ENCODE measurements at regions not wholly inside any gene's neighbourhood (a gene's known extent, or its start where the extent isn't known, plus 50 kb on each side); places are given as distances from the start of the nearest gene placed in this dataset.

GRCh38 chr5:22970956-22971618 lies 117.9 kb upstream of the CDH12 start:
- no peak overlapping the region for H3K4me3 ChIP-seq (ENCODE audit: low read depth, low read length)
- DNase-seq (ENCODE audit: low read depth), result no peak
- no peak for TF ChIP-seq CTCF (IDR thresholded peaks at IDR 0.05; ENCODE audit: insufficient read depth, low read depth, low read length)

- H3K4me3 ChIP-seq (ENCODE audit: low read depth, low read length), result no peak overlapping the region
- no peak for DNase-seq (ENCODE audit: low read depth)
- no peak for TF ChIP-seq CTCF (IDR thresholded peaks at IDR 0.05; ENCODE audit: insufficient read depth, low read depth, low read length)
Observed at GRCh38 chr5:22970491-22970890, 117.3 kb upstream of the CDH12 start.

GRCh38 chr5:22968386-22968785 lies 115.2 kb upstream of the CDH12 start:
- no peak overlapping the region for H3K4me3 ChIP-seq (ENCODE audit: low read depth, low read length)
- no peak for TF ChIP-seq CTCF (IDR thresholded peaks at IDR 0.05; ENCODE audit: insufficient read depth, low read depth, low read length)
- no peak for DNase-seq (ENCODE audit: low read depth)

- H3K4me3 ChIP-seq (ENCODE audit: low read depth, low read length), result no peak overlapping the region
- no peak for TF ChIP-seq CTCF (IDR thresholded peaks at IDR 0.05; ENCODE audit: insufficient read depth, low read depth, low read length)
- no peak for DNase-seq (ENCODE audit: low read depth)
Observed at GRCh38 chr5:22965960-22966359, 112.8 kb upstream of the CDH12 start.

- no peak for DNase-seq (ENCODE audit: low read depth)
- H3K4me3 ChIP-seq (ENCODE audit: low read depth, low read length), result no peak overlapping the region
- no peak for TF ChIP-seq CTCF (IDR thresholded peaks at IDR 0.05; ENCODE audit: insufficient read depth, low read depth, low read length)
Observed at GRCh38 chr5:22964632-22965031, 111.5 kb upstream of the CDH12 start.

GRCh38 chr5:22958462-22959262 lies 105.5 kb upstream of the CDH12 start:
- DNase-seq (ENCODE audit: low read depth), result no peak
- no peak overlapping the region for H3K4me3 ChIP-seq (ENCODE audit: low read depth, low read length)
- no peak for TF ChIP-seq CTCF (IDR thresholded peaks at IDR 0.05; ENCODE audit: insufficient read depth, low read depth, low read length)

Data from fibroblast of villous mesenchyme (primary cell).